LNCAP (cell line): ENCODE measurements at regions not wholly inside any gene's neighbourhood (a gene's known extent, or its start where the extent isn't known, plus 50 kb on each side); places are given as distances from the start of the nearest gene placed in this dataset.

Source experiments
- CTCF ChIP-seq: fragments of 450-650 bp; IDR thresholded peaks from 2 replicates; pipeline ENCODE4 v1.5.1; 2017; ENCODE audit warnings: mild to moderate bottlenecking

GRCh38 chrX:39893417-39894338 lies 204.1 kb downstream of the BCOR start:
- no peak for TF ChIP-seq CTCF

DNA sequence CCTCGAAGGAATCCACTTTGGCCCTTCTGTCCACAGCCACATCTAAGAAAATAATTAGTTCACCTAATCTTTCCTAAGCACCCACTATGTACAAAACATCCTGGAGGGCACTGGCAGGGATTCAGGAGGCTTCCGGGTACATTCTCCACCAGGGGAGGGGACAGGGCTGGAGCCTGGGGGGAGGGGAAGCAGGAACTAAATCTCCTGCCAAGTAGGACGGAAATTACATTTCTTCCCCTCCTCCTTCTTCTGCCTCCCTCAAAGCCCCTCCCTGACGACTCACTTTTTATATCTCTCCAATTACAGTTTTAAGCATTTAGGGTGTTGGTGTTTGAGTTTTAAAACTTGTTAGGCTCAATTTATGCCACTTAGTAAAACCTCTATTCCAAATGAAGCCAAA lies 203.1 kb downstream of the BCOR start:
- TF ChIP-seq CTCF, result no peak

- no peak for TF ChIP-seq CTCF
Measured at GRCh38 chrX:39895218-39896110, 202.3 kb downstream of the BCOR start.

GRCh38 chrX:39896951-39897740 lies 200.6 kb downstream of the BCOR start:
- TF ChIP-seq CTCF, result no peak

- no peak for TF ChIP-seq CTCF
Measured at GRCh38 chrX:39897741-39898097, 200.0 kb downstream of the BCOR start.

DNA sequence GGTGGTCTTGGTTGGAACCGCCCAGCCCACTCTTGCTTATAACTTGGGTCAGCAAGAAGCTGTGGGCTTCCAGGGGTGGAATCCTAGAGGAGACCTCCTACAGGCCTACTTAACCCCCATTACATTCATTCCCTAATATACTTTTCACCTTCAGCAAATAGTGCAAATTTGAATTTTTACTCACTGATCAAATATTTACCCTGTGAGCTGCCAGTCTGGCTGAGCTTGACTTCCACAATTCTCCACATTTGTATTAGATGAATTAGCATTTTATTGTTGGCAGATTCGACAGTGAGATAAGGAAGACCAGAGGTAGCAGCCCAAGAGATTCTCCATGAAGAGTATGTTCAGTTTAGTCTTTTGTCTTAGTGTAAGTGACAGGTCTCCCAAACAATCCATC lies 199.6 kb downstream of the BCOR start:
- TF ChIP-seq CTCF, result no peak

GRCh38 chrX:39899059-39899458 lies 198.7 kb downstream of the BCOR start:
- TF ChIP-seq CTCF, result no peak
